GM18517 (cell line): ENCODE measurements at regions not wholly inside any gene's neighbourhood (a gene's known extent, or its start where the extent isn't known, plus 50 kb on each side); places are given as distances from the start of the nearest gene placed in this dataset.

ENCODE experiments used
- ATAC-seq: cut with Tn5 transposase; IDR thresholded peaks from one replicate; pipeline ENCODE4 v1.9.1; 2021; ENCODE audit warnings: mild to moderate bottlenecking, moderate library complexity; ENCODE audit not compliant: unreplicated experiment

- ATAC-seq, result no peak
These were observed 53.1 kb upstream of the SNX9 start for GRCh38 chr6:157769776-157770426.

- no peak for ATAC-seq
These were observed 52.1 kb upstream of the SNX9 start for GRCh38 chr6:157770946-157771345.

GRCh38 chr6:157772820-157773219, 50.2 kb upstream of the SNX9 start:
- ATAC-seq, result no peak
